Heart left ventricle (tissue), 13 donors: ENCODE measurements at regions not wholly inside any gene's neighbourhood (a gene's known extent, or its start where the extent isn't known, plus 50 kb on each side); places are given as distances from the start of the nearest gene placed in this dataset.
"Not testable (repeated sequence)": the region's sequence is repeated elsewhere in the genome, so short reads cannot be mapped to it uniquely, and the experiment has no call there.

ENCODE experiments used
- CTCF ChIP-seq, 12 donors: fragments of 200-600 bp; sonication (generic) in 4 of 12; IDR thresholded peaks; one replicate each; pipeline versions ENCODE4 v1.5.0 to v1.8.0; 2018 to 2022; ENCODE audit warnings: antibody characterized with exemption in 12 of 12, mild to moderate bottlenecking in 5 of 12
- POLR2A ChIP-seq, 2 donors: fragments of 450-650 bp; IDR thresholded peaks; one replicate each; pipeline ENCODE4 v1.6.1; 2017; ENCODE audit warnings: antibody characterized with exemption in 2 of 2, mild to moderate bottlenecking in 2 of 2, moderate library complexity in 2 of 2
- donor health status: ischemic (EF 13 %, LVEDD 7.1; RV severe dilation, severe dysfunction).
- donor health status: DM: no; HTN: yes; CAD: no.
- donor health status: DM: no; HTN: no; CAD: no.
- donor health status: ischemic (EF 25% LVEDD 6.9; RV normal size, moderate dysfunction).
- donor health status: ischemic (EF 25% LVEDD 5.7; RV mildly dilated, moderate dysfunction).
- donor health status: ischemic (EF 35%, LVEDD 5.7; RV mildly dilated, moderate dysfunction).
- donor health status: nonischemic (EF 11% LVEDD 7.7; RV severe dilation, severe dysfunction).
- donor health status: DM: yes; HTN: yes; CAD: no.
- donor health status: PGD.
- donor health status: ischemic (EF 29% LVEDD 5.4; RV normal size, mild dysfunction).
- donor health status: nonischemic (EF 23%, LVEDD 6.1; RV moderate dilation, normal function).

- TF ChIP-seq CTCF, POLR2A (IDR thresholded peaks at IDR 0.05): not testable (repeated sequence)
Observed at GRCh38 chr5:29451004-29451403, 1742.5 kb upstream of the CDH6 start.
